ENCODE measurements at regions not wholly inside any gene's neighbourhood (a gene's known extent, or its start where the extent isn't known, plus 50 kb on each side); places are given as distances from the start of the nearest gene placed in this dataset.

GRCh38 chr1:76766381-76766780 is 100.9 kb upstream of the ST6GALNAC5 start:
- TF ChIP-seq CTCF (conservative IDR thresholded peaks at IDR 0.05; ENCODE audit: low read depth, low read length) (no peak), SMC3 (IDR thresholded peaks at IDR 0.05; ENCODE audit: low read depth, low read length) (no peak), MAZ (IDR thresholded peaks at IDR 0.05; ENCODE audit: borderline replicate concordance, low read depth, low read length) (no peak), RFX5 (IDR thresholded peaks at IDR 0.05; ENCODE audit: low read depth, low read length) (no peak), ELK1 (IDR thresholded peaks at IDR 0.05; ENCODE audit: borderline replicate concordance, low read depth, low read length) (no peak), RCOR1 (IDR thresholded peaks at IDR 0.05; ENCODE audit: insufficient replicate concordance, low read length) (no peak), BHLHE40 (IDR thresholded peaks at IDR 0.05; ENCODE audit: low read depth, low read length) (no peak), POLR2A (IDR thresholded peaks at IDR 0.05; ENCODE audit: low read depth, low read length) (no peak)

All from IMR-90 (cell line).